ENCODE measurements at regions not wholly inside any gene's neighbourhood (a gene's known extent, or its start where the extent isn't known, plus 50 kb on each side); places are given as distances from the start of the nearest gene placed in this dataset.

- H3K4me1 ChIP-seq (ENCODE audit: control insufficient read depth, insufficient read depth, low read length) = peaks cover 8% of the 10 kb centered on the region
- H3K9ac ChIP-seq (ENCODE audit: extremely low read depth, low read length, poor library complexity, severe bottlenecking) = no peak overlapping the region
- no peak overlapping the region for H3K4me3 Mint-ChIP-seq
- peak overlapping the region; percentile 78 for H3K27ac Mint-ChIP-seq
- peaks cover 2% of the 10 kb centered on the region for H3K36me3 Mint-ChIP-seq (ENCODE audit: low read depth)
- H3K27me3 Mint-ChIP-seq (ENCODE audit: insufficient read depth) = no peaks in the 10 kb centered on the region
- peaks cover 14% of the 10 kb centered on the region for H3K4me1 Mint-ChIP-seq
- 20 to 46% methylated on average over 2 to 3 of the region's 3 CpGs for WGBS, 2 experiments (ENCODE audit: insufficient coverage in 1 of 2, insufficient read length in 1 of 2)
- peaks cover 22% of the 10 kb centered on the region for H3K9me3 Mint-ChIP-seq
- DNase-seq = peak; percentile 81
- H3K4me3 ChIP-seq (ENCODE audit: low read length) = peak overlapping the region; percentile 30
- peak overlapping the region; percentile 30 for H3K27ac ChIP-seq (ENCODE audit: low read depth, low read length)
- no peaks in the 10 kb centered on the region for H3K27me3 ChIP-seq (ENCODE audit: control insufficient read depth, insufficient read depth, low read length, poor library complexity, severe bottlenecking)
- H3K9me3 ChIP-seq (ENCODE audit: control insufficient read depth, low read length) = peaks cover 29% of the 10 kb centered on the region
- H3K36me3 ChIP-seq (ENCODE audit: control insufficient read depth, insufficient read depth, low read length) = no peaks in the 10 kb centered on the region
- TF ChIP-seq CTCF (conservative IDR thresholded peaks at IDR 0.05) = no peak
Observed at GRCh38 chr12:108442067-108442466, 73.0 kb upstream of the FICD start.

GRCh38 chr12:108441549-108441948, 73.5 kb upstream of the FICD start:
- peaks cover 22% of the 10 kb centered on the region for H3K9me3 Mint-ChIP-seq
- peaks cover 29% of the 10 kb centered on the region for H3K9me3 ChIP-seq (ENCODE audit: control insufficient read depth, low read length)
- peaks cover 4% of the 10 kb centered on the region for H3K4me1 ChIP-seq (ENCODE audit: control insufficient read depth, insufficient read depth, low read length)
- no peaks in the 10 kb centered on the region for H3K27me3 Mint-ChIP-seq (ENCODE audit: insufficient read depth)
- peak overlapping the region; percentile 30 for H3K4me3 ChIP-seq (ENCODE audit: low read length)
- no peaks in the 10 kb centered on the region for H3K27me3 ChIP-seq (ENCODE audit: control insufficient read depth, insufficient read depth, low read length, poor library complexity, severe bottlenecking)
- no peak overlapping the region for H3K27ac Mint-ChIP-seq
- H3K36me3 ChIP-seq (ENCODE audit: control insufficient read depth, insufficient read depth, low read length) = no peaks in the 10 kb centered on the region
- WGBS, 2 experiments (ENCODE audit: insufficient coverage in 1 of 2, insufficient read length in 1 of 2) = 60 to 63% methylated on average over 3 to 4 of the region's 4 CpGs
- peaks cover 9% of the 10 kb centered on the region for H3K4me1 Mint-ChIP-seq
- no peak for TF ChIP-seq CTCF (conservative IDR thresholded peaks at IDR 0.05)
- no peak overlapping the region for H3K9ac ChIP-seq (ENCODE audit: extremely low read depth, low read length, poor library complexity, severe bottlenecking)
- peaks cover 2% of the 10 kb centered on the region for H3K36me3 Mint-ChIP-seq (ENCODE audit: low read depth)
- no peak for DNase-seq
- peak overlapping the region; percentile 30 for H3K27ac ChIP-seq (ENCODE audit: low read depth, low read length)
- no peak overlapping the region for H3K4me3 Mint-ChIP-seq

GRCh38 chr12:108440736-108441135, 74.3 kb upstream of the FICD start:
- peaks cover 29% of the 10 kb centered on the region for H3K9me3 ChIP-seq (ENCODE audit: control insufficient read depth, low read length)
- H3K27ac ChIP-seq (ENCODE audit: low read depth, low read length) = no peak overlapping the region
- no peak overlapping the region for H3K4me3 ChIP-seq (ENCODE audit: low read length)
- Mint-ChIP-seq H3K9me3 (peaks cover 22% of the 10 kb centered on the region), H3K27me3 (ENCODE audit: insufficient read depth) (no peaks in the 10 kb centered on the region), H3K36me3 (ENCODE audit: low read depth) (peaks cover 2% of the 10 kb centered on the region), H3K4me1 (peaks cover 9% of the 10 kb centered on the region), H3K4me3 (no peak overlapping the region), H3K27ac (no peak overlapping the region)
- H3K4me1 ChIP-seq (ENCODE audit: control insufficient read depth, insufficient read depth, low read length) = no peaks in the 10 kb centered on the region
- no peaks in the 10 kb centered on the region for H3K27me3 ChIP-seq (ENCODE audit: control insufficient read depth, insufficient read depth, low read length, poor library complexity, severe bottlenecking)
- peak; percentile 67 for DNase-seq
- no peaks in the 10 kb centered on the region for H3K36me3 ChIP-seq (ENCODE audit: control insufficient read depth, insufficient read depth, low read length)
- TF ChIP-seq CTCF (conservative IDR thresholded peaks at IDR 0.05) = no peak
- no peak overlapping the region for H3K9ac ChIP-seq (ENCODE audit: extremely low read depth, low read length, poor library complexity, severe bottlenecking)
- WGBS, 2 experiments (ENCODE audit: insufficient coverage in 1 of 2, insufficient read length in 1 of 2) = 73 to 100% methylated on average over 1 to 2 of the region's 2 CpGs

Measured in endodermal cell (in vitro differentiated cells).